ENCODE measurements at regions not wholly inside any gene's neighbourhood (a gene's known extent, or its start where the extent isn't known, plus 50 kb on each side); places are given as distances from the start of the nearest gene placed in this dataset.

- no peak overlapping the region for H3K14ac ChIP-seq (ENCODE audit: insufficient read length)
- H2BK12ac ChIP-seq (ENCODE audit: low read depth, low read length), result no peak overlapping the region
- H2BK120ac ChIP-seq (replicated peaks; ENCODE audit: low read depth, low read length), result no peak overlapping the region
- no peak for DNase-seq (ENCODE audit: low read depth in 1 of 2, low spot score in 2 of 2)
- no peak for FAIRE-seq
- WGBS, 2 experiments (ENCODE audit: extremely low coverage in 1 of 2, insufficient coverage in 1 of 2, insufficient read length in 1 of 2, insufficient replicate concordance in 2 of 2, low coverage in 1 of 2, low lambda C conversion rate in 2 of 2, missing lambda C conversion rate in 1 of 2), result 90% methylated on average over 4 of the region's 4 CpGs; no CpG with 5 or more reads in 1 of the 2 experiments
- H2BK20ac ChIP-seq (ENCODE audit: low read length), result no peak overlapping the region
- H3K23me2 ChIP-seq (ENCODE audit: low read depth, low read length), result no peaks in the 10 kb centered on the region; the same call in 1 of the 2 replicates
- no peak overlapping the region for H4K8ac ChIP-seq (ENCODE audit: extremely low read depth, insufficient read depth, low read length)
- no peaks in the 10 kb centered on the region for H3K79me2 ChIP-seq (ENCODE audit: control insufficient read depth in 1 of 2, insufficient read depth in 2 of 2, low read length in 2 of 2)
- ChIA-PET POLR2A (ENCODE audit: partially characterized antibody) (no interaction called here), CTCF (ENCODE audit: partially characterized antibody) (interaction anchor here (1.6 to 5.9 kb wide), 4 partner anchors 9 to 358 kb away, joined by 4 to 33 read pairs (median 5); no protein-coding TSS in a partner anchor)
- H3K4me2 ChIP-seq (ENCODE audit: insufficient read depth in 1 of 2, low read depth in 2 of 2, low read length in 2 of 2), result no peak overlapping the region
- H4K20me1 ChIP-seq (replicated peaks in 1 of 2; ENCODE audit: control insufficient read depth in 1 of 2, insufficient read depth in 2 of 2, low read length in 2 of 2), result no peaks in the 10 kb centered on the region
- H3K9me3 ChIP-seq (ENCODE audit: insufficient read depth in 2 of 2, low read depth in 1 of 2, low read length in 1 of 2), result no peaks in the 10 kb centered on the region
- H3K4ac ChIP-seq (replicated peaks; ENCODE audit: insufficient read length, low read depth, low read length), result no peak overlapping the region
- TF ChIP-seq TCF12 (IDR thresholded peaks at IDR 0.05; ENCODE audit: low read depth, low read length), result no peak
- no peaks in the 10 kb centered on the region for H3K79me1 ChIP-seq (ENCODE audit: low read depth, low read length)
- H3K27ac ChIP-seq (ENCODE audit: low read depth, low read length), result no peak overlapping the region
- H3K4me1 ChIP-seq (replicated peaks in 1 of 4; ENCODE audit: control insufficient read depth in 3 of 4, insufficient read depth in 4 of 4, low read length in 3 of 4), result peaks cover 0 to 3% (median 1%) of the 10 kb centered on the region in 4 experiments; a peak in 3 of 7 replicates
- no peak overlapping the region for H2BK5ac ChIP-seq (ENCODE audit: low read depth, low read length)
- no peak overlapping the region for H2AK5ac ChIP-seq (ENCODE audit: low read depth, low read length)
- H2BK15ac ChIP-seq (ENCODE audit: low read length), result no peak overlapping the region
- no peak overlapping the region for H4K5ac ChIP-seq (ENCODE audit: insufficient read length, low read depth, low read length)
- H3K36me3 ChIP-seq (ENCODE audit: control insufficient read depth in 2 of 4, insufficient read depth in 4 of 4, low read length in 3 of 4), result no peaks in the 10 kb centered on the region
- no peak overlapping the region for H4K91ac ChIP-seq (replicated peaks; ENCODE audit: insufficient read length, low read length)
- H3K9ac ChIP-seq (replicated peaks in 1 of 4; ENCODE audit: extremely low read depth in 1 of 4, low read depth in 3 of 4, low read length in 3 of 4), result no peak overlapping the region
- H3K4me3 ChIP-seq (ENCODE audit: extremely low read depth in 1 of 4, insufficient read depth in 2 of 4, low read depth in 3 of 4, low read length in 4 of 4), result no peak overlapping the region
- no peak overlapping the region for H3K23ac ChIP-seq (ENCODE audit: insufficient read length)
- H3K18ac ChIP-seq (ENCODE audit: extremely low read depth, low read length), result no peak overlapping the region
- no peak overlapping the region for H3K56ac ChIP-seq (replicated peaks; ENCODE audit: insufficient read length, low read depth, low read length)
- no peak overlapping the region for H2AFZ ChIP-seq (ENCODE audit: low read length)
- no peaks in the 10 kb centered on the region; a peak in 2 of 7 replicates for H3K27me3 ChIP-seq (replicated peaks in 1 of 4; ENCODE audit: control insufficient read depth in 3 of 4, extremely low read depth in 1 of 4, insufficient read depth in 3 of 4, low read length in 3 of 4)
These were observed 146.0 kb downstream of the EDN3 start for GRCh38 chr20:59446376-59446775.
